ENCODE measurements at regions not wholly inside any gene's neighbourhood (a gene's known extent, or its start where the extent isn't known, plus 50 kb on each side); places are given as distances from the start of the nearest gene placed in this dataset.

DNA sequence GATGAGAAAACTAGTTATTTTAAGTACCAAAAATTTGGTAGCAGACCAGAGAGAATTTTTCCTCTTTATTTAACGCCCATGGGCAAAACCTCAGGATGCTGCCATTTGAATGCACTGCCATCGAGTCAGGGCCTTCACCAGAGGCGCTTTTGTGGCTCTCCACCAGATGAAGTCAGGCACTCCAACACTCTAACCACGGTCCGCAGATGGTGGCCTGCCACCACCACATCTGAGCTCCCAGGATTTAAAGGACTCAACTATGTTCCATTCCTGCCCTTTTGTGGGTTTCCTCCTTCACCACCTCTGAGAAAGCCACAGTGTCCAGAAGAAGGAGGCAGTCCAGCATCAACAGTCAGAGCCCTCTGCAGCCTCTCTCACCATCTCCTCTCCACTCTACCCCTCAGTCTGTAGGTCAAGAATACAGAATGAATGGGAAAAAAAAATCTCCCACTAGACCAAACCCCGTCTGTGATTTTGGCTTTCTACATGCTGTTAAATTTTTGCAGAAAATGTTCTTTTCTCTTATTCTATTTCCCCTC is 647.4 kb downstream of the USP25 start:
- DNase-seq, result no peak

GRCh38 chr21:16377857-16378256 is 648.1 kb downstream of the USP25 start:
- no peak for DNase-seq

DNA sequence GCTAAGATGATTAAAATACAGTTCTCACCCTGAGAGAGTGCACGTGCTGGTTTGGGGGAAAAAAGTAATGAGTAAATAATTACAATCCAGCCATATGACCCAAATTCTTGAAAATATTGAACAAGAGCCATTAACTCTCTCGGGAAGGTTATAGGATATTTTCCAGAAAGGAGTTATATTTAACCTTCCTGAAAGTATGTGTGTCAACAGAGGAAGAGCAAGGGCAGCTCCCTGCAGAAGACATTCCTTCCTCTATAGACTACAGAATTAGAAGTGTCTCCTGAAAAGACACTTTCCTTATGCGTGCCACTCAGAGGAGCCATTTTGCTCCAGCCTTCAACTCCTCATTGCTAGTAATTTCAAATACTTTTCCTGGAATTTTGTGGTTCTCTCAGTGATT is 648.7 kb downstream of the USP25 start:
- no peak for DNase-seq

GRCh38 chr21:16388291-16388690 is 658.5 kb downstream of the USP25 start:
- no peak for DNase-seq

DNA sequence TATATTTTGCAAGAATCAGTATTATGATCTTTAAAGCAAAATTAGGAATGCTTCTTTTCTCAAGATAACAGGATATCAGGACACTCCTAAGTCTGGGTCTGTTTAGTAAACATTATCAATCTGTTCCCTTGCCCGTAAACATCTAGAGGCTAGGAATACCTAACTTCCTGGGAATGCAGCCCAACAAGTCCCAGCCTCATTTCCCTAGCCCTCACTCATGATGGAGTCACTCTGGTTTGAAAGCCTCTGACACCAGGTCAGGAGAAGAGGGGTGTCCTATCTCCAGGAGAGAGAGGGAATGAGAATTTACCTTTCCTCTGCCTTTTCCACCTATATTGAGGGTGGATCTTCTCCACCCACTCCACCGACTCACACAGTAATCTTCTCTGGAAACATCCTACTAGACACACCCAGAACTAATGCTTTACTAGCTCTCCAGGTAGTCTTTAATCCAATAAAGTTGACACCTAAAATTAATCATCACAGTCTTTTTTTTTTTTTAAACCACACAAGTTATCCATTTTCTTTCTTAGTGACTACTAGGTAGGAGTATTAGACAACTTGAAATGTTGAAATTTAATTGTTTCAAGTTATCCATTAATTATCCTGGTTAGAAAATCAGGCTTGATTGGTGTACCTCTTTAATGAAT is 659.3 kb downstream of the USP25 start:
- no peak for DNase-seq

DNA sequence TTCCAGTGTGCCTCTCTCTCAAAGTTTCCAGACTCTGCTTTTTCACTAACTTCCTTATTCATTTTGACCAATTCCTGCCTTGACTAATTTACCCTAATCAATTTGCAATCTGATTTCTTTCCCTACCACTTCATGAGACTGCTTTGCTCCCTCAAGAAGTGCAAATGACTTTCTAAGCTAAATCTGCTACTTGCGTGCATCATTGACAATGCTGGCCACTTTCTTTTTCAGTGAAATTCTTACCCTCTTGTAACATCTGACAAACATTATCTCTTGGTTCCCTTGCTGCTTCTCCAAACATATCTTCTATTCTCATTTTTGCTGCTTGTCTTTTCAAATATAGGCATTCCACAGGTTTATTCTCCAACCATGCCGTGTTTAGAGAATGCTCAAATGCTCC is 659.9 kb downstream of the USP25 start:
- DNase-seq, result no peak

GRCh38 chr21:16395285-16395684 is 665.5 kb downstream of the USP25 start:
- DNase-seq, result no peak

- DNase-seq, result no peak
Measured at GRCh38 chr21:16402752-16403151, 673.0 kb downstream of the USP25 start.

GRCh38 chr21:16404776-16405175 is 675.0 kb downstream of the USP25 start:
- no peak for DNase-seq

DNA sequence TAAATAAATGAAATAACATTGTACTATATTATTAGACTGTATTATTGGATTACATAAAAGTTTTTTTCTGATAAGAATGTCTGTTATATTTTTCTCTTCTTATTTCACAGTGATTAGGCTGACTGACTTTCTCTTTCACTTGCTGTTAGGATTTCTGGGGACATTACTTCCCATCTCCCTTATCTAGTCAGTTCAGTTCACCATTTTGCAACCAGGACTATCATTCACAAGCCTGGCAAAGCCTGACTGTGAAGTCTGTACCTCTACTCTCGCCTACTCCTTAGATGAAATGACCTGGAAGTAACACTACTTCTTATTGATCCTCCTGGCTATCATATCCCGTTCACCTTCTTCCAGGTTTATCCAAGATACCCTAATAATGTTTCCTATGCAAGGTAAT is 676.6 kb downstream of the USP25 start:
- DNase-seq, result no peak

- no peak for DNase-seq
Measured at GRCh38 chr21:16407403-16408240, 677.8 kb downstream of the USP25 start.

- no peak for DNase-seq
Measured at GRCh38 chr21:16408280-16408679, 678.5 kb downstream of the USP25 start.

- DNase-seq, result no peak
Measured at GRCh38 chr21:16409352-16409751, 679.6 kb downstream of the USP25 start.

GRCh38 chr21:16418226-16418625 is 688.4 kb downstream of the USP25 start:
- DNase-seq, result no peak

DNA sequence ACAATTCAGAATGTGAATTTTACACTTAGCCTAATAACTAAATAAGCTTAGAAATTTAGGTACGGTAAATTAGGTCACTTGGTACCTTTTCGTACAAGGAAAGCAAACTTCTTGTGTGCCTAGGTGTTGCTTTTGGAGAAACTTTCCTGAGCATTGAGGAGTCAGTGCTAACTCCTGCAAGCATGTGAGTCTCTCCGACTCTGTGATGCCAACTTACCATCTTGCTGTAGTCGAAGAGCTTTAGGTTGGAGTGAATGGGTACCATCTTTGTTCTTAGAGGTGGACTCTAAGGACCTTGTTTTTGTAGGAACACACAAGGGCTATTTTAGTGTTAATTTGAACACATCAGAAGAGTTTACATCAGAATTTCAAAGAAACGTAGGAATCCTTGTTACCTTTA is 688.9 kb downstream of the USP25 start:
- no peak for DNase-seq

- DNase-seq, result no peak
Measured at GRCh38 chr21:16419188-16419921, 689.6 kb downstream of the USP25 start.

GRCh38 chr21:16420031-16420724 is 690.4 kb downstream of the USP25 start:
- no peak for DNase-seq

GRCh38 chr21:16421007-16421406 is 691.2 kb downstream of the USP25 start:
- no peak for DNase-seq

DNA sequence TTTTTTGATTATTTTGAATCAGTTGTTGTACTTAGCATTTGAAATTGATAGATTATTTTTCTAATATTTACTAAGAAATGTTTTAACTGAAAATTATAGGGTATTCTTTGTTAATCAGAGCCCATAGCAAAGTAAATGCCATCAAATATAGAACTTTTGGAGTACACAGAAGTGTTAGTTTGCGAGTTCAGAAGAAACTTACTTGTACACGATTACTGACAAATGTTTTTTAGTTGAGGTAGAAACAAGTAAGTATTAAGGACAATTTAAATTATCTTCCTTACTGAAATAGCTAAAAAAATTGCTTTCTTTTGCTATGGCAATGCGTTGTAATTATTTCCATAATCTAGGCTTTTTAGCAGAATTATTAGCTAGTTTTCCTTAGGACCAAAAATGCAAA is 692.2 kb downstream of the USP25 start:
- DNase-seq, result no peak

DNA sequence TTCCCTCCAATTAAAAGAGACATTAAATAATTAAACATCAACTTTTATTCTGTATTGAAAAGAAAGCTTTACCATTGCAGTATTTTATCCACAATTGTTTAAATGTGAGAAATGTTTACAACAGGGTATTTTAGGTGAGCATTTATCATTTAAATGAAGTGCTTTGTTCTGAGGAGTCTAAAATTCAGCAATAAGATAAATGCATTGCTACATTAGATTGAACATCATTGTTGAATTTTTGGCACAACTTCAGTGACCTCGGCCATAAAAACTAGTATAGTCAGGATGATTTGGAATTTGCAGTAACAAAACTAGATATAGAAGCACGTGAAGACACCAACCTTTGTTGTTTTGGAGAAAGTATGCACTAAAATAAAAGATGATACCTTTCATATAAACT is 692.9 kb downstream of the USP25 start:
- no peak for DNase-seq

GRCh38 chr21:16423921-16424320 is 694.1 kb downstream of the USP25 start:
- DNase-seq, result no peak

DNA sequence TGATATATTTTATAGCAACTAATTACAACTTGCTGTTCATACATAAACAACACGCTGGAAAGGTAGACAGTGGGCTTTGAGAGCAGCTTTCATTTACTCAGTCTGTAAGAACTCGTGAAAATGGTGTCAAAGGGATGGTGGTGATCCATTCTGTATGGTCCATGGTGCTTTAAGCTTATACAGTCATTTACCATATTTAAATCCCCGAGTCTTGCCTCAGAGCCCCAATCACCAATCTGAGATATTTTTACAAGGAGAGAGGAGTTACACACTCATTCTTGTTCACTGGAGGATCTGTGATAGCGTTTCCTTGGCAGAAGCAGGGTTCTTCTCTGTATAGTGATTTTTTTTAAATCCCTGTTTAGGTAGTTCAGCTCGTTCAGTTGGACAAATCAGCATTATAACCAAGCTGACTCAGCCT is 694.6 kb downstream of the USP25 start:
- DNase-seq, result no peak

DNA sequence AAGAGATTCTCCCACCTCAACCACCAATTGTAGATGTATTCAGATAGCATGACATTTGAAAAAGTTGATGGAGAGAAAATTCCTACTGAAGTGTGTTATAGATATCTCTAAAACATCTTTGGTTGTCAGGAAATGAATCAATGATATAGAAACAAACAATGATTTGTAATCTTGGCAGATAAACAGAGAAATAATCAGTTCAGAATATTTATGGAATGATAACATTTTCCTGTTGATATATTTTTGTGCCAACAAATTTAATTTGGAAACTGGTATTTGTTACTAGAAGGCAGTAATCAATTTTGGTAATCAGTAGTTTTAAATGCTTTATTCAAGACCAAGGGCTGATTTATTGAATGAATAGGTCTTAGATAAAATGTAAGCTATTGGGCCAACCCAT is 695.6 kb downstream of the USP25 start:
- no peak for DNase-seq

All from stimulated activated naive CD4-positive, alpha-beta T cell (primary cell).